ENCODE measurements at regions not wholly inside any gene's neighbourhood (a gene's known extent, or its start where the extent isn't known, plus 50 kb on each side); places are given as distances from the start of the nearest gene placed in this dataset.
"Not testable (repeated sequence)": the region's sequence is repeated elsewhere in the genome, so short reads cannot be mapped to it uniquely, and the experiment has no call there.

- Histone ChIP-seq H3K4me3 (no peak overlapping the region), H3K36me3 (no peaks in the 10 kb centered on the region), H3K27ac (peak overlapping the region in 1 of 4 donors; percentile 62), H3K27me3 (no peaks in the 10 kb centered on the region), H3K9me3 (no peaks in the 10 kb centered on the region), H3K4me1 (peaks cover 0 to 8% (median 4%) of the 10 kb centered on the region in 4 donors)
- TF ChIP-seq CTCF (IDR thresholded peaks at IDR 0.05) (no peak), POLR2A (IDR thresholded peaks at IDR 0.05) (no peak)
- DNase-seq = no peak
Measured at GRCh38 chr5:68027519-68027918, 188.0 kb upstream of the PIK3R1 start.

GRCh38 chr5:68026092-68026885, 189.3 kb upstream of the PIK3R1 start:
- Histone ChIP-seq H3K27ac (peak overlapping the region in 1 of 4 donors; percentile 60), H3K36me3 (no peaks in the 10 kb centered on the region), H3K4me1 (peaks cover 0 to 8% (median 4%) of the 10 kb centered on the region in 4 donors), H3K4me3 (no peak overlapping the region), H3K27me3 (no peaks in the 10 kb centered on the region), H3K9me3 (no peaks in the 10 kb centered on the region)
- TF ChIP-seq POLR2A (IDR thresholded peaks at IDR 0.05) (no peak), CTCF (IDR thresholded peaks at IDR 0.05) (no peak)
- DNase-seq = no peak

- Histone ChIP-seq H3K27ac (no peak overlapping the region), H3K9me3 (no peaks in the 10 kb centered on the region), H3K4me1 (peaks cover 0 to 8% (median 4%) of the 10 kb centered on the region in 4 donors), H3K4me3 (no peak overlapping the region), H3K27me3 (no peaks in the 10 kb centered on the region), H3K36me3 (no peaks in the 10 kb centered on the region)
- DNase-seq = no peak
- no peak for TF ChIP-seq CTCF (IDR thresholded peaks at IDR 0.05)
- no peak for TF ChIP-seq POLR2A (IDR thresholded peaks at IDR 0.05)
Measured at GRCh38 chr5:68024426-68024825, 191.1 kb upstream of the PIK3R1 start.

- Histone ChIP-seq H3K9me3 (no peaks in the 10 kb centered on the region), H3K27me3 (no peaks in the 10 kb centered on the region), H3K27ac (no peak overlapping the region), H3K4me1 (no peaks in the 10 kb centered on the region), H3K4me3 (no peak overlapping the region), H3K36me3 (no peaks in the 10 kb centered on the region)
- TF ChIP-seq POLR2A (IDR thresholded peaks at IDR 0.05) (no peak), CTCF (IDR thresholded peaks at IDR 0.05) (no peak)
- no peak for DNase-seq
Measured at GRCh38 chr5:68021916-68022315, 193.6 kb upstream of the PIK3R1 start.

- no peak for DNase-seq
- H3K27ac ChIP-seq = no peak overlapping the region
- no peaks in the 10 kb centered on the region for H3K4me1 ChIP-seq
- no peak for TF ChIP-seq CTCF (IDR thresholded peaks at IDR 0.05)
- no peak for TF ChIP-seq POLR2A (IDR thresholded peaks at IDR 0.05)
- H3K9me3 ChIP-seq = no peaks in the 10 kb centered on the region
- H3K4me3 ChIP-seq = no peak overlapping the region
- H3K36me3 ChIP-seq = no peaks in the 10 kb centered on the region
- H3K27me3 ChIP-seq = no peaks in the 10 kb centered on the region
Measured at GRCh38 chr5:68021227-68021626, 194.3 kb upstream of the PIK3R1 start.

- not testable (repeated sequence) for H3K4me3 ChIP-seq, H3K4me1 ChIP-seq, H3K27me3 ChIP-seq, H3K36me3 ChIP-seq, H3K9me3 ChIP-seq, H3K27ac ChIP-seq, DNase-seq
Measured at GRCh38 chr5:68020461-68020969, 195.0 kb upstream of the PIK3R1 start.

Measured in Peyer's patch (tissue), 4 donors.